ENCODE measurements at regions not wholly inside any gene's neighbourhood (a gene's known extent, or its start where the extent isn't known, plus 50 kb on each side); places are given as distances from the start of the nearest gene placed in this dataset.
"Not testable (repeated sequence)": the region's sequence is repeated elsewhere in the genome, so short reads cannot be mapped to it uniquely, and the experiment has no call there.

DNA sequence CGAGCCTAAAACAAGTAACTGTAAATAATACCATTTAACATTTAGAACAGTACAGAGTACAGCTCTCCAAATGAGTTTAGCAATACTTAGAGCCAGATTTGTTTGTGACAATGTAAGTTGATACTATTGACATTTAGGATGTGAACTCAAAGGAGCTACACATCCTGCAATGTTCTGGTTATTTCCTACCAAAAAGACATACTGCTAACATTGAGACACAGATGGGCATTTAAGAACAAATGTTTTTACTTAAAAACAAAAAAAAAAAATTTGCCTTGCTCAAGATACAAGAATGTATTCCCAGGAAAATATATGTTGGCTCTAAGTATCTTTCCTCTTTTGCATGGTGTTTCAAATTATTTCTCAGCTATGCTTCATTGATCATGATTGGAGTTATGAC is 1464.8 kb upstream of the PRMT6 start:
- no peak for DNase-seq
- no peak for TF ChIP-seq POLR2AphosphoS5 (IDR thresholded peaks at IDR 0.05)
- TF ChIP-seq POLR2A (IDR thresholded peaks at IDR 0.05), result no peak
- TF ChIP-seq, protein P1, sequence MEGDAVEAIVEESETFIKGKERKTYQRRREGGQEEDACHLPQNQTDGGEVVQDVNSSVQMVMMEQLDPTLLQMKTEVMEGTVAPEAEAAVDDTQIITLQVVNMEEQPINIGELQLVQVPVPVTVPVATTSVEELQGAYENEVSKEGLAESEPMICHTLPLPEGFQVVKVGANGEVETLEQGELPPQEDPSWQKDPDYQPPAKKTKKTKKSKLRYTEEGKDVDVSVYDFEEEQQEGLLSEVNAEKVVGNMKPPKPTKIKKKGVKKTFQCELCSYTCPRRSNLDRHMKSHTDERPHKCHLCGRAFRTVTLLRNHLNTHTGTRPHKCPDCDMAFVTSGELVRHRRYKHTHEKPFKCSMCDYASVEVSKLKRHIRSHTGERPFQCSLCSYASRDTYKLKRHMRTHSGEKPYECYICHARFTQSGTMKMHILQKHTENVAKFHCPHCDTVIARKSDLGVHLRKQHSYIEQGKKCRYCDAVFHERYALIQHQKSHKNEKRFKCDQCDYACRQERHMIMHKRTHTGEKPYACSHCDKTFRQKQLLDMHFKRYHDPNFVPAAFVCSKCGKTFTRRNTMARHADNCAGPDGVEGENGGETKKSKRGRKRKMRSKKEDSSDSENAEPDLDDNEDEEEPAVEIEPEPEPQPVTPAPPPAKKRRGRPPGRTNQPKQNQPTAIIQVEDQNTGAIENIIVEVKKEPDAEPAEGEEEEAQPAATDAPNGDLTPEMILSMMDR (IDR thresholded peaks at IDR 0.05 in 8 of 11, conservative IDR thresholded peaks at IDR 0.05 in 3 of 11), result no peak
- no peaks in the 10 kb centered on the region for H3K4me1 ChIP-seq

DNA sequence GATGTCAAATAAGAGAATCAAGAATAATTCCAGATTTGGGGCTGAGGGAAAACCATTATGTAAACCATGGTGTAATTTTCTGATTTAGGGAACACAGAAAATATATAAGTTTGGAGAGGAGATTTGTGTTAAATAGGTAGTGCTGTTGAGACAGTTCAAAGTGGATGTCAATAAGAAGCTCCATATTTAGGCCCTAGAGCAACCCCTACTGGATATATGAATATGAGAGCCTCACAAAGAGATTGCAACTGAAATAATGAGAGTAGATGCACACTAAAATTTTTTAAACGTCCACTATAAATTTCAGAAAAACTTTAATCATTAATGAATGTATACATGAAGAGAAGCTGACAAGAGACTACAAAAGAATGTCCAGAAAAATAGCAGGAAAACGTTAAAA is 1447.8 kb upstream of the PRMT6 start:
- no peaks in the 10 kb centered on the region for H3K36me3 ChIP-seq
- no peaks in the 10 kb centered on the region for H3K27me3 ChIP-seq (replicated peaks in 1 of 7)
- no peak for DNase-seq
- 30 to 55% (median 43%) methylated on average over 2 of the region's 2 CpGs for WGBS, 5 donors
- H3K4me1 ChIP-seq, result no peaks in the 10 kb centered on the region
- peaks cover 0 to 5% (median 0%) of the 10 kb centered on the region in 8 donors for H3K9me3 ChIP-seq
- no peak for TF ChIP-seq POLR2AphosphoS5 (IDR thresholded peaks at IDR 0.05)
- TF ChIP-seq POLR2A (IDR thresholded peaks at IDR 0.05), result no peak
- TF ChIP-seq, protein P1 (IDR thresholded peaks at IDR 0.05 in 8 of 11, conservative IDR thresholded peaks at IDR 0.05 in 3 of 11), result no peak
- no peak overlapping the region for H3K27ac ChIP-seq
- intact Hi-C loops (cut with DNase I; ENCODE audit: low total_unique reads), result no loop called here
- H3K4me3 ChIP-seq, result no peak overlapping the region

More for the DNA sequence above, 1464.8 kb upstream of the PRMT6 start:
- no peaks in the 10 kb centered on the region for H3K27me3 ChIP-seq (replicated peaks in 1 of 7)
- no peak overlapping the region for H3K4me3 ChIP-seq
- intact Hi-C loops (cut with DNase I; ENCODE audit: low total_unique reads), result no loop called here
- H3K36me3 ChIP-seq, result no peaks in the 10 kb centered on the region
- peaks cover 0 to 6% (median 3%) of the 10 kb centered on the region in 8 donors for H3K9me3 ChIP-seq
- H3K27ac ChIP-seq, result no peak overlapping the region
- WGBS, 5 donors, result 35 to 62% (median 49%) methylated on average over 1 of the region's 1 CpG

DNA sequence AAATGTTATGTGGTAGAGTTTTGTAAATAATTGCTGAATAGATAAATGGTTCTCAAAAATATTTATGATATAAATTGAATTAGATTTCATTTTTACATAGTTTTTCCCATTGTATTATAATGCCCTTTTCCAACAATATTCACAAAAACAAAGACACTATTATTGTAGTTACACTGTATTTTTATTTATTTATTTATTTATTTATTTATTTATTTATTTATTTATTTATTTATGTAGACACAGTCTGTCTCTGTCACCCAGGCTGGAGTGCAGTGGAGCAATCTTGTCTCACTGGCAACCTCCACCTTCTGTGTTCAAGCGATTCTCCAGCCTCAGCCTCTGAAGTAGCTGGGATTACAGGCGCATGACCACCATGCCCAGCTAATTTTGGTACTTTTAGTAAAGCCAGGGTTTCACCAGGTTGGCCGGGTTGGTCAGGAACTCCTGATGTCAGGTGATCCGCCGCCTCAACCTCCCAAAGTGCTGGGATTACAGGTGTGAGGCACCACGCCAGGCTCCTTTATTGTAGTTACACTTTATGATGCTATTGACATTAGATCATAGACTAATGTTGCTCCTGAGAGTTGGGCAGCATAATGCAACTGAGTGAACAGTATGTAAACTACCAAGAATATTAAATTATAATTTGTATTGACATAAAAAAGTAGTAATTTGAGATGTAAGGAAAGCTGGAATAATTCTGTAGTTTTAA is 1430.0 kb upstream of the PRMT6 start:
- no peaks in the 10 kb centered on the region for H3K36me3 ChIP-seq
- 69 to 86% (median 71%) methylated on average over 6 of the region's 6 CpGs for WGBS, 5 donors
- no peak overlapping the region for H3K27ac ChIP-seq
- H3K4me3 ChIP-seq, result no peak overlapping the region
- DNase-seq, result no peak
- H3K4me1 ChIP-seq, result no peaks in the 10 kb centered on the region
- H3K9me3 ChIP-seq, result peaks cover 0 to 35% (median 19%) of the 10 kb centered on the region in 8 donors
- no peaks in the 10 kb centered on the region for H3K27me3 ChIP-seq (replicated peaks in 1 of 7)
- intact Hi-C loops (cut with DNase I; ENCODE audit: low total_unique reads), result no loop called here
- TF ChIP-seq, protein P1 (IDR thresholded peaks at IDR 0.05 in 8 of 11, conservative IDR thresholded peaks at IDR 0.05 in 3 of 11), result no peak
- TF ChIP-seq POLR2AphosphoS5 (IDR thresholded peaks at IDR 0.05) (no peak), POLR2A (IDR thresholded peaks at IDR 0.05) (no peak)

DNA sequence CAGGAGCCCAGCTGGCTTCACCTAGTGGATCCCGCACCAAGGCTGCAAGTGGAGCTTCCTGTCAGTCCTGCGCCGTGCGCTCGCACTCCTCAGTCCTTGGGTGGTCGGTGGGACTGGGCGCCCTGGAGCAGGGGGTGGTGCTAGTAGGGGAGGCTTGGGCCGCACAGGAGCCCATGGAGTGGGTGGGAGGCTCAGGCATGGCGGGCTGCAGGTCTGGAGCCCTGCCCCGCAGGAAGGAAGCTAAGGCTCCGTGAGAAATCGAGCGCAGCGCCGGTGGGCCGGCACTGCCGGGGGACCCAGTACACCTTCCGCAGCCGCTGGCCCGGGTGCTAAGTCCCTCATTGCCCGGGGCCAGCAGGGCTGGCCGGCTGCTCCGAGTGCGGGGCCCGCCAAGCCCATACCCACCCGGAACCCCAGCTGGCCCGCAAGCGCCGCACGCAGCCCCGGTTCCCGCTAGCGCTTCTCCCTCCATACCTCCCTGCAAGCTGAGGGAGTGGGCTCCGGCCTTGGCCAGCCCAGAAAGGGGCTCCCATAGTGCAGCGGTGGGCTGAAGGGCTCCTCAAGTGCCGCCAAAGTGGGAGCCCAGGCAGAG is 1425.2 kb upstream of the PRMT6 start:
- H3K36me3 ChIP-seq; H3K4me3 ChIP-seq; intact Hi-C loops (cut with DNase I; ENCODE audit: low total_unique reads); H3K27me3 ChIP-seq (replicated peaks in 1 of 7); DNase-seq; H3K4me1 ChIP-seq; H3K27ac ChIP-seq: not testable (repeated sequence)
- 90 to 96% (median 94%) methylated on average over 24 to 36 of the region's 36 CpGs for WGBS, 5 donors
- peaks cover 0 to 44% (median 19%) of the 10 kb centered on the region in 8 donors for H3K9me3 ChIP-seq
